SHP77 (cell line): ENCODE measurements at regions not wholly inside any gene's neighbourhood (a gene's known extent, or its start where the extent isn't known, plus 50 kb on each side); places are given as distances from the start of the nearest gene placed in this dataset.

Experiments
- DNase-seq, 2 experiments: peaks; one replicate each; lab custom pipeline; 2025; lab: John Stamatoyannopoulos, UW

GRCh38 chr4:34037280-34037679 is 2207.0 kb downstream of the ARAP2 start:
- DNase-seq, result no peak

GRCh38 chr4:34039766-34040165 is 2204.5 kb downstream of the ARAP2 start:
- no peak for DNase-seq

GRCh38 chr4:34043131-34043530 is 2201.2 kb downstream of the ARAP2 start:
- no peak for DNase-seq

- no peak for DNase-seq
Measured at GRCh38 chr4:34046580-34046979, 2197.7 kb downstream of the ARAP2 start.

GRCh38 chr4:34047363-34047762 is 2197.0 kb downstream of the ARAP2 start:
- no peak for DNase-seq

- no peak for DNase-seq
Measured at GRCh38 chr4:34066126-34066525, 2178.2 kb downstream of the ARAP2 start.

- no peak for DNase-seq
Measured at GRCh38 chr4:34091451-34091850, 2152.9 kb downstream of the ARAP2 start.

GRCh38 chr4:34094114-34094513 is 2150.2 kb downstream of the ARAP2 start:
- no peak for DNase-seq

- DNase-seq, result no peak
Measured at GRCh38 chr4:34105311-34105710, 2139.0 kb downstream of the ARAP2 start.

GRCh38 chr4:34108391-34108790 is 2135.9 kb downstream of the ARAP2 start:
- no peak for DNase-seq

- DNase-seq, result no peak
Measured at GRCh38 chr4:34112573-34112972, 2131.7 kb downstream of the ARAP2 start.

GRCh38 chr4:34138385-34138784 is 2105.9 kb downstream of the ARAP2 start:
- no peak for DNase-seq

GRCh38 chr4:34139346-34139745 is 2105.0 kb downstream of the ARAP2 start:
- DNase-seq, result no peak

- no peak for DNase-seq
Measured at GRCh38 chr4:34148322-34148908, 2095.9 kb downstream of the ARAP2 start.

GRCh38 chr4:34157547-34157946 is 2086.8 kb downstream of the ARAP2 start:
- no peak for DNase-seq

GRCh38 chr4:34158878-34159277 is 2085.4 kb downstream of the ARAP2 start:
- DNase-seq, result no peak

GRCh38 chr4:34170946-34171345 is 2073.4 kb downstream of the ARAP2 start:
- no peak for DNase-seq

GRCh38 chr4:34176609-34177008 is 2067.7 kb downstream of the ARAP2 start:
- DNase-seq, result no peak

- no peak for DNase-seq
Measured at GRCh38 chr4:34178476-34178875, 2065.8 kb downstream of the ARAP2 start.

GRCh38 chr4:34181311-34181841 is 2062.9 kb downstream of the ARAP2 start:
- DNase-seq, result no peak

- DNase-seq, result no peak
Measured at GRCh38 chr4:34181891-34182290, 2062.4 kb downstream of the ARAP2 start.

- DNase-seq, result no peak
Measured at GRCh38 chr4:34182306-34182705, 2062.0 kb downstream of the ARAP2 start.

GRCh38 chr4:34183926-34184325 is 2060.4 kb downstream of the ARAP2 start:
- no peak for DNase-seq

- no peak for DNase-seq
Measured at GRCh38 chr4:34187056-34187455, 2057.3 kb downstream of the ARAP2 start.
